Left lung (tissue), 4 donors: ENCODE measurements at regions not wholly inside any gene's neighbourhood (a gene's known extent, or its start where the extent isn't known, plus 50 kb on each side); places are given as distances from the start of the nearest gene placed in this dataset.

Experiments used
- ATAC-seq: fragments of 200-7000 bp; cut with Tn5 transposase; one replicate; pipeline ENCODE4 v1.9.1; 2020; ENCODE audit warnings: moderate library complexity
- DNase-seq, 4 donors: peaks; one replicate each; pipeline ENCODE4 v3.0.0-alpha.2; 2013 to 2020
- H3K27ac ChIP-seq, 2 donors: fragments of 200-600 bp; sonication (generic) in 1 of 2; one replicate each; pipeline versions ENCODE4 v1.5.0 to v1.8.0; 2020 to 2021
- H3K27me3 ChIP-seq, 2 donors: fragments of 200-600 bp; sonication (generic) in 1 of 2; one replicate each; pipeline versions ENCODE4 v1.5.0 to v1.8.0; 2020 to 2021
- H3K36me3 ChIP-seq, 2 donors: fragments of 200-600 bp; sonication (generic) in 1 of 2; one replicate each; pipeline versions ENCODE4 v1.5.0 to v1.8.0; 2020 to 2021
- H3K4me1 ChIP-seq, 2 donors: fragments of 200-600 bp; one replicate each; pipeline ENCODE4 v1.8.0; 2021
- H3K4me3 ChIP-seq, 2 donors: fragments of 200-600 bp; sonication (generic) in 1 of 2; one replicate each; pipeline versions ENCODE4 v1.5.0 to v1.8.0; 2020 to 2021; ENCODE audit warnings: mild to moderate bottlenecking in 1 of 2
- H3K9me3 ChIP-seq, 2 donors: fragments of 200-600 bp; sonication (generic) in 1 of 2; one replicate each; pipeline versions ENCODE4 v1.5.0 to v1.8.0; 2020 to 2021
- intact Hi-C, 2 donors: fragments of 100-400 bp; cut with DNase I; formaldehyde crosslinking; loops; one replicate each; pipeline versions ENCODE4 v1.11.2 to v1.14.2; 2022
- TF ChIP-seq, protein P1 (sequence below), 2 donors: fragments of 200-600 bp; sonication (generic) in 1 of 2; IDR thresholded peaks; one replicate each; pipeline versions ENCODE4 v1.5.0 to v1.8.0; 2021; ENCODE audit warnings: antibody characterized with exemption in 2 of 2
- donor health status: DM: no; HTN: yes; CAD: no.
- donor health status: DM: no; HTN: no; CAD: no.

DNA sequence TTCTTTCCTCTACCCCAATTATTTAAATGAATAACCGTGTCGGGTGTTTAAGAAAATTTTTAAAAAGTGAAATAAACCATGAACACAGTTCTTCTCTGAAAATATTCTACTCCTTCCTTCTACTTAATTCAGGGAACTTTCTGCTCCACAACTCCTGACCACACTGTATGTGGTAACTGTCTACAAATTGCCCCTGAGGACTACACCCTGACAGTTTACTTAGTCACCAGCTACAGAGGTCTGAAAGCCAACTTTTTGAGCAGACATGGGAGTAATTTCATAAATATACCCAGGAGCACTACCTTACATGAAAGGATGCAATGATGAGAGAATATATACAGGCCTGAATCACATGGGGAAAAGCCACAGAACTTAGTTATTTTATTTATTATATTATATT lies 523.2 kb upstream of the SORCS1 start:
- DNase-seq (no peak), ATAC-seq (peak; percentile 38)
- peaks cover 0 to 20% of the 10 kb centered on the region in 2 donors for H3K4me1 ChIP-seq
- H3K4me3 ChIP-seq = no peak overlapping the region
- intact Hi-C loops = no loop called here
- no peaks in the 10 kb centered on the region for H3K36me3 ChIP-seq
- TF ChIP-seq, protein P1, sequence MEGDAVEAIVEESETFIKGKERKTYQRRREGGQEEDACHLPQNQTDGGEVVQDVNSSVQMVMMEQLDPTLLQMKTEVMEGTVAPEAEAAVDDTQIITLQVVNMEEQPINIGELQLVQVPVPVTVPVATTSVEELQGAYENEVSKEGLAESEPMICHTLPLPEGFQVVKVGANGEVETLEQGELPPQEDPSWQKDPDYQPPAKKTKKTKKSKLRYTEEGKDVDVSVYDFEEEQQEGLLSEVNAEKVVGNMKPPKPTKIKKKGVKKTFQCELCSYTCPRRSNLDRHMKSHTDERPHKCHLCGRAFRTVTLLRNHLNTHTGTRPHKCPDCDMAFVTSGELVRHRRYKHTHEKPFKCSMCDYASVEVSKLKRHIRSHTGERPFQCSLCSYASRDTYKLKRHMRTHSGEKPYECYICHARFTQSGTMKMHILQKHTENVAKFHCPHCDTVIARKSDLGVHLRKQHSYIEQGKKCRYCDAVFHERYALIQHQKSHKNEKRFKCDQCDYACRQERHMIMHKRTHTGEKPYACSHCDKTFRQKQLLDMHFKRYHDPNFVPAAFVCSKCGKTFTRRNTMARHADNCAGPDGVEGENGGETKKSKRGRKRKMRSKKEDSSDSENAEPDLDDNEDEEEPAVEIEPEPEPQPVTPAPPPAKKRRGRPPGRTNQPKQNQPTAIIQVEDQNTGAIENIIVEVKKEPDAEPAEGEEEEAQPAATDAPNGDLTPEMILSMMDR (IDR thresholded peaks at IDR 0.05) = no peak
- no peaks in the 10 kb centered on the region for H3K9me3 ChIP-seq
- no peaks in the 10 kb centered on the region for H3K27me3 ChIP-seq
- H3K27ac ChIP-seq = peak overlapping the region in 1 of 2 donors; percentile 59

DNA sequence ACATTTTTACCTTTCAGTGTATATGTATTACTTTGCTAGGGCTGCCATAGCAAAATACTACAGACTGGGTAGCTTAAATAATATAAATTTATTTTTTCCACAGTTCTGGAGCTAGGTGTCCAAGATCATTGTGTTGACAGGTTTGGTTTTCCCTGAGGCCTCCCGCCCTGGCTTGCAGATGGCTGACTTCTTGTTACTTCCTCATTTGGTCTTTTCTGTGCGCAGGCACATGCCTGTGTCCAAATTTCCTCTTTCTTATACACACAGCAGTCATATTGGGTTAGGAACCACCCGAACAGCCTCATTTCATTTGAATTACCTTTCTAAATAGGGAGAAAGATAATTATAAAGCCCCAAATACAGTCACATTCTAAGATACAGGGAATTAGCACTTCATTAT lies 521.6 kb upstream of the SORCS1 start:
- H3K27ac ChIP-seq = peak overlapping the region in 1 of 2 donors; percentile 39
- no peaks in the 10 kb centered on the region for H3K9me3 ChIP-seq
- peak; percentile 68 for ATAC-seq
- no peaks in the 10 kb centered on the region for H3K27me3 ChIP-seq
- H3K4me3 ChIP-seq = no peak overlapping the region
- H3K36me3 ChIP-seq = no peaks in the 10 kb centered on the region
- TF ChIP-seq, protein P1 (IDR thresholded peaks at IDR 0.05) = no peak
- DNase-seq = peak in 3 of 4 donors; percentile 2 to 59 (median 55)
- intact Hi-C loops = no loop called here
- peaks cover 0 to 20% of the 10 kb centered on the region in 2 donors for H3K4me1 ChIP-seq

DNA sequence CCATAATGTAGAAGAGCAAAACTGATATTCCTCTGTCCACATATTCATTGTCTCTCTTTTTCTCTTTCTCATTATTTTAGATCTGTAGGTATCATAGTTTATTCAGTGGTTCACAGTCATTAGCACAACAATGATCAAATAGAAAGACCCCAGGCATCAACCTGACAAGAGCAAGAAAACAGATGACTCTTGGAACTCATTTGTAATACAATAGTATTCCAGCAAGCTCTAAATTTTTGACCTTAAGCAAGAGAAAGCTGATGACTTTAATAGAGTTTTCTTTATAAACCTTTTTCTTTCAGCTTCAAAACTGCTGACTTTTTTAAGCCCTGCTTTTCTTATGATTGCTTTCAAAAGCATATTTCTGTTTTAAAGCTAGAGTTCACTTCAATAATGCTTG lies 507.5 kb upstream of the SORCS1 start:
- no peaks in the 10 kb centered on the region for H3K4me1 ChIP-seq
- TF ChIP-seq, protein P1 (IDR thresholded peaks at IDR 0.05) = no peak
- no peak overlapping the region for H3K4me3 ChIP-seq
- H3K9me3 ChIP-seq = no peaks in the 10 kb centered on the region
- intact Hi-C loops = no loop called here
- no peak overlapping the region for H3K27ac ChIP-seq
- no peak for DNase-seq
- no peak for ATAC-seq
- H3K36me3 ChIP-seq = no peaks in the 10 kb centered on the region
- no peaks in the 10 kb centered on the region for H3K27me3 ChIP-seq

DNA sequence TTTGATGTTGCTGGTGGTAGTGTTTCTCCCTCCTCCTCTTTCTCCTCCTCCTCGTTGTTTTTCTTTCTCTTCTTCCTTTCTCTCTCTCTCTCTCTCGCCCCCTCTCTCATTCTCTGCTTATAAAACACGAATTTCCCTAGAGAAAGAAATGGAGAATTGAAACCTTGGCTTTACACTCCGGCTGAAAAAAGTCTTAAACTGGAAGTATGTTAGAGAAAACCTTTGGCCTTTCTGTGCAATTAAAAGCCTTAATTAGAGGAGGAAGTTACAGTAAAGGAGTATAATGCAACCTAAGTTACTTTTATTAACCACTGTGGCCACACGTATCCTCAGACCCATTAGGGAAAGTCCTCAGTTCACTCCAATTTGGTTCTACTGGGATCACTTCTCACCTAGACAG lies 501.7 kb upstream of the SORCS1 start:
- Histone ChIP-seq H3K4me3 (no peak overlapping the region), H3K4me1 (no peaks in the 10 kb centered on the region), H3K27me3 (no peaks in the 10 kb centered on the region), H3K27ac (no peak overlapping the region), H3K36me3 (no peaks in the 10 kb centered on the region), H3K9me3 (no peaks in the 10 kb centered on the region)
- ATAC-seq = no peak
- DNase-seq = no peak
- intact Hi-C loops = no loop called here
- TF ChIP-seq, protein P1 (IDR thresholded peaks at IDR 0.05) = no peak

DNA sequence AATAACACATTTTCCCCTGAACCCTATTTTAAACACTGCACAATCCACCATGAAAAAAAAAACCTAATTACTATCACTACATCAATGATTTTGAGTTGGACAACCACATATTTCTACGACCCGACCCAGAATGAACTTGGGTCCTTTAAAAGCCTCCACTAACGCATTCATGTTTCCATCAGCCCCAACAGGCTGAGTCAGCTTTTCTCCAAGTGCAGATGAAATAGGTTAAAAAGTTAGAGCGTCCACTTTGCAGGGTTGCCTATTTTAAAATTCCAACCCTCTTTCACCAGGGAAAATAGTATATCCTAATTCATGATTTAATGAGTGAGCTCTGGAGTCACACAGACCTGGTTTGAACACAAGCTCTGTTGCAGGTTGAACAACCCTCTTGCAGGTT lies 501.0 kb upstream of the SORCS1 start:
- DNase-seq (no peak), ATAC-seq (no peak)
- no peaks in the 10 kb centered on the region for H3K9me3 ChIP-seq
- H3K4me1 ChIP-seq = no peaks in the 10 kb centered on the region
- TF ChIP-seq, protein P1 (IDR thresholded peaks at IDR 0.05) = no peak
- intact Hi-C loops = no loop called here
- H3K36me3 ChIP-seq = no peaks in the 10 kb centered on the region
- no peaks in the 10 kb centered on the region for H3K27me3 ChIP-seq
- H3K4me3 ChIP-seq = no peak overlapping the region
- no peak overlapping the region for H3K27ac ChIP-seq
